ENCODE measurements at regions not wholly inside any gene's neighbourhood (a gene's known extent, or its start where the extent isn't known, plus 50 kb on each side); places are given as distances from the start of the nearest gene placed in this dataset.

DNA sequence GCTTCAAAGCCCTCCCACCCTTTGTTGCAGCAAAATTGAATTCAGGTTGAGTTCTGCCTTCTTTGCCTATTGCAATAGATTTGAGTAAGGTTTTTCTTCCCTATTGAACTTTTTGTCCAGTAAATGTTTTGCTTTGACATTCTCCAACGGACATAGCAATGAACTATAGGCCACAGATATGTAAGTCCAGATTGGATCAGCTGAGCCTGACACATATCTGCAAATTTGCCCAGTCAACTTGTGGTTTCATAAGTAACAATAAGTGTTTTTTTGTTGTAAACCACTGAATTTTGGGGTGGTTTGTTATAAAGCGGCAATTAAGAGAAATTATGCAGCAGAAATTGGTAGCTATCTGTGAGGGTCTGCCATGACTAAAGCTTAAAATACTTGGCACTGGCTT lies 332.1 kb upstream of the SORCS1 start:
- Histone ChIP-seq H3K4me1 (ENCODE audit: control extremely low read depth in 1 of 4, control insufficient read depth in 4 of 4, insufficient read depth in 4 of 4, low read length in 3 of 4) (no peaks in the 10 kb centered on the region), H3K36me3 (ENCODE audit: control insufficient read depth in 4 of 4, insufficient read depth in 4 of 4, low read length in 3 of 4) (no peaks in the 10 kb centered on the region), H3K27ac (ENCODE audit: insufficient read depth in 1 of 2, low read depth in 1 of 2, low read length in 2 of 2, poor library complexity in 1 of 2, severe bottlenecking in 2 of 2) (no peak overlapping the region), H3K9me3 (ENCODE audit: control extremely low read depth in 1 of 5, control insufficient read depth in 4 of 5, insufficient read depth in 2 of 5, low read depth in 1 of 5, low read length in 4 of 5) (no peaks in the 10 kb centered on the region), H3K27me3 (replicated peaks in 2 of 5; ENCODE audit: control insufficient read depth in 4 of 5, insufficient read depth in 5 of 5, low read length in 4 of 5) (no peaks in the 10 kb centered on the region), H3K4me3 (ENCODE audit: control insufficient read depth in 1 of 7, extremely low read depth in 1 of 7, insufficient read depth in 4 of 7, low read depth in 2 of 7, low read length in 6 of 7) (no peak overlapping the region)
- WGBS (ENCODE audit: insufficient coverage) = 71% methylated on average over 2 of the region's 2 CpGs
- ChIA-PET POLR2A (no interaction called here), CTCF (no interaction called here)
- no peak for DNase-seq

DNA sequence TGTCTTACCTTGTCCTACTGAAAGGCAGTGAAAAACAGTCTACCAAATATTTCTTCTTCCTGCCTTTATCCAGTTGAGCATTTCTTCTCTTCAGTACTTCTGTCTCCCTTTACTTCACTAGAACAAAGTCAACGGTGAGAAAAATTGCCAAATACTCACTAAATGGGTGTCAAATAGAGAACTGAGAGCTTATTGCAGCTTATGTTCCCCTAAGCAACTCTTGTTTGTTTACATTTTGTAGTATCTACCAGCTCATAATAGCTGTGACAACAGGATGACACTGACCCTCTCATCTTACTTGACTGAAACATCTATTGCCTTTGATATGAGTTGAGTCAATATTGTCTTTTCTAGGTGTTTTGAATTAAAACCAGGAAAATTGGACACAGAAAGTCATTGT lies 327.9 kb upstream of the SORCS1 start:
- no peak for DNase-seq
- H3K9me3 ChIP-seq (ENCODE audit: control extremely low read depth in 1 of 5, control insufficient read depth in 4 of 5, insufficient read depth in 2 of 5, low read depth in 1 of 5, low read length in 4 of 5) = peaks cover 0 to 2% (median 0%) of the 10 kb centered on the region in 5 experiments
- H3K36me3 ChIP-seq (ENCODE audit: control insufficient read depth in 4 of 4, insufficient read depth in 4 of 4, low read length in 3 of 4) = no peaks in the 10 kb centered on the region
- POLR2A ChIA-PET = no interaction called here
- H3K4me1 ChIP-seq (ENCODE audit: control extremely low read depth in 1 of 4, control insufficient read depth in 4 of 4, insufficient read depth in 4 of 4, low read length in 3 of 4) = no peaks in the 10 kb centered on the region
- no peak overlapping the region for H3K27ac ChIP-seq (ENCODE audit: insufficient read depth in 1 of 2, low read depth in 1 of 2, low read length in 2 of 2, poor library complexity in 1 of 2, severe bottlenecking in 2 of 2)
- WGBS (ENCODE audit: insufficient coverage) = no CpG with 5 or more reads among the region's 1 CpG
- no peaks in the 10 kb centered on the region for H3K27me3 ChIP-seq (replicated peaks in 2 of 5; ENCODE audit: control insufficient read depth in 4 of 5, insufficient read depth in 5 of 5, low read length in 4 of 5)
- H3K4me3 ChIP-seq (ENCODE audit: control insufficient read depth in 1 of 7, extremely low read depth in 1 of 7, insufficient read depth in 4 of 7, low read depth in 2 of 7, low read length in 6 of 7) = no peak overlapping the region
- CTCF ChIA-PET = no interaction called here

DNA sequence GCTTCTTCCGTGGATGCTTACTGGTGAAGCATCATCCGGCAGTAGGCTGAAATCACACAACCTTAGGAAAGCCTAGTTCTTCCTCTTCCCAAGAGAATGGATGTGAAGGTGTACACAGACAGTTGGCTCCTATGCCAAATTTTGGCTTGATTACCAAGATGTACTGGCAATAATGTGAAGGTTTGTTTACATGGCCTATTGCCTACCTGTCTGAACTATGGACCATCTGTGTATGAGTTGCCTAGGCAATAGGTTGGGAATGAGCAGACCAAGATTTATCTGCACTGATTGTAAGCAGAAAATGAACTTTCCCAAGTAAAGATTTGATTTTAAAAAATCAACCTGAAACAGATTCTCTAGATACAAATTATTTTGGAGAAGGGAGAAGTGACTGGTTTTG lies 325.9 kb upstream of the SORCS1 start:
- ChIA-PET POLR2A (no interaction called here), CTCF (no interaction called here)

DNA sequence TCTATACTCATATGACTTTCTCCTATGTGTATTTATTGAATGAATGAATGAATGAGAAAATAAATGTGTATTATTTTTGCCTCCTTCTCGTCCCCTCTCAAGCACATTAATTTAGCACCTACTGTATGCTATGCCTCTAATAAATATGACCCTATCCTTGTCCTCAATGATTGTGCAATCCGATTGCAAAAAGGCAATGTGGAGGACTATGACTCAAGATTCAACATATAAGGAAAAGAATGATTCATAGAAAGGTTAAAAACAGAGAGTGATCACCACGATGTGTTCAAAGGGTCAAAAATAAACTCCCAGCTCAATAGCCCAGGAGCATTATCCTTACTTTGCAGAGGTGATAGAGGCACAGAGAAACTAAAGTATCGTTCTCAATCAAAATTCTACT lies 322.8 kb upstream of the SORCS1 start:
- CTCF ChIA-PET = no interaction called here
- Histone ChIP-seq H3K27ac (ENCODE audit: insufficient read depth in 1 of 2, low read depth in 1 of 2, low read length in 2 of 2, poor library complexity in 1 of 2, severe bottlenecking in 2 of 2) (no peak overlapping the region), H3K4me1 (ENCODE audit: control extremely low read depth in 1 of 4, control insufficient read depth in 4 of 4, insufficient read depth in 4 of 4, low read length in 3 of 4) (no peaks in the 10 kb centered on the region), H3K9me3 (ENCODE audit: control extremely low read depth in 1 of 5, control insufficient read depth in 4 of 5, insufficient read depth in 2 of 5, low read depth in 1 of 5, low read length in 4 of 5) (peaks cover 0 to 4% (median 0%) of the 10 kb centered on the region in 5 experiments), H3K36me3 (ENCODE audit: control insufficient read depth in 4 of 4, insufficient read depth in 4 of 4, low read length in 3 of 4) (no peaks in the 10 kb centered on the region), H3K27me3 (replicated peaks in 2 of 5; ENCODE audit: control insufficient read depth in 4 of 5, insufficient read depth in 5 of 5, low read length in 4 of 5) (no peaks in the 10 kb centered on the region), H3K4me3 (ENCODE audit: control insufficient read depth in 1 of 7, extremely low read depth in 1 of 7, insufficient read depth in 4 of 7, low read depth in 2 of 7, low read length in 6 of 7) (no peak overlapping the region)
- DNase-seq = no peak
- POLR2A ChIA-PET = no interaction called here
- WGBS (ENCODE audit: insufficient coverage) = 100% methylated on average over 1 of the region's 4 CpGs

More for the DNA sequence above, 325.9 kb upstream of the SORCS1 start:
- 100% methylated on average over 1 of the region's 2 CpGs for WGBS (ENCODE audit: insufficient coverage)
- Histone ChIP-seq H3K4me1 (ENCODE audit: control extremely low read depth in 1 of 4, control insufficient read depth in 4 of 4, insufficient read depth in 4 of 4, low read length in 3 of 4) (no peaks in the 10 kb centered on the region), H3K27me3 (replicated peaks in 2 of 5; ENCODE audit: control insufficient read depth in 4 of 5, insufficient read depth in 5 of 5, low read length in 4 of 5) (no peaks in the 10 kb centered on the region), H3K9me3 (ENCODE audit: control extremely low read depth in 1 of 5, control insufficient read depth in 4 of 5, insufficient read depth in 2 of 5, low read depth in 1 of 5, low read length in 4 of 5) (peaks cover 0 to 2% (median 0%) of the 10 kb centered on the region in 5 experiments), H3K4me3 (ENCODE audit: control insufficient read depth in 1 of 7, extremely low read depth in 1 of 7, insufficient read depth in 4 of 7, low read depth in 2 of 7, low read length in 6 of 7) (no peak overlapping the region), H3K27ac (ENCODE audit: insufficient read depth in 1 of 2, low read depth in 1 of 2, low read length in 2 of 2, poor library complexity in 1 of 2, severe bottlenecking in 2 of 2) (no peak overlapping the region), H3K36me3 (ENCODE audit: control insufficient read depth in 4 of 4, insufficient read depth in 4 of 4, low read length in 3 of 4) (no peaks in the 10 kb centered on the region)
- DNase-seq = no peak

DNA sequence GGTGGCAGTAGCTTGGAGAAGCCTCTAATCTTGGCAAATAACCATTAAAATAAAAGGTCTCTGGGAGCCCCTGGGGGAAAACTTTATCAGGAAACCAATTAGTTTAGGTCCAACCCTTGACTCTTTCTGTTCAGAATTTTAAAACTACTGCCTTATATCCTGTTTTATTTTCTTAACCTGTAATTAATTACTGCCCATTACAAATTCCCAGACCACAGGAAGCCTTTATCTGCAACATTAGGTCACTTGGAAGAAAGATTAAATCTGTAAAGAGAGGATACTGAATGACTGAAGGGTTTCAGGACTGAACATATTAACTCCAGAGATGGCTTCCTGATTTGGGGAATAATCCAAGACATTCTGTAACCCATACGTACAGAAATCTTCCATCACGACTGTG lies 320.5 kb upstream of the SORCS1 start:
- Histone ChIP-seq H3K27ac (ENCODE audit: insufficient read depth in 1 of 2, low read depth in 1 of 2, low read length in 2 of 2, poor library complexity in 1 of 2, severe bottlenecking in 2 of 2) (no peak overlapping the region), H3K9me3 (ENCODE audit: control extremely low read depth in 1 of 5, control insufficient read depth in 4 of 5, insufficient read depth in 2 of 5, low read depth in 1 of 5, low read length in 4 of 5) (peaks cover 0 to 2% (median 0%) of the 10 kb centered on the region in 5 experiments), H3K27me3 (replicated peaks in 2 of 5; ENCODE audit: control insufficient read depth in 4 of 5, insufficient read depth in 5 of 5, low read length in 4 of 5) (no peaks in the 10 kb centered on the region), H3K4me1 (ENCODE audit: control extremely low read depth in 1 of 4, control insufficient read depth in 4 of 4, insufficient read depth in 4 of 4, low read length in 3 of 4) (no peaks in the 10 kb centered on the region), H3K36me3 (ENCODE audit: control insufficient read depth in 4 of 4, insufficient read depth in 4 of 4, low read length in 3 of 4) (no peaks in the 10 kb centered on the region), H3K4me3 (ENCODE audit: control insufficient read depth in 1 of 7, extremely low read depth in 1 of 7, insufficient read depth in 4 of 7, low read depth in 2 of 7, low read length in 6 of 7) (no peak overlapping the region)
- WGBS (ENCODE audit: insufficient coverage) = no CpG with 5 or more reads among the region's 2 CpGs
- DNase-seq = no peak
- ChIA-PET CTCF (no interaction called here), POLR2A (no interaction called here)

DNA sequence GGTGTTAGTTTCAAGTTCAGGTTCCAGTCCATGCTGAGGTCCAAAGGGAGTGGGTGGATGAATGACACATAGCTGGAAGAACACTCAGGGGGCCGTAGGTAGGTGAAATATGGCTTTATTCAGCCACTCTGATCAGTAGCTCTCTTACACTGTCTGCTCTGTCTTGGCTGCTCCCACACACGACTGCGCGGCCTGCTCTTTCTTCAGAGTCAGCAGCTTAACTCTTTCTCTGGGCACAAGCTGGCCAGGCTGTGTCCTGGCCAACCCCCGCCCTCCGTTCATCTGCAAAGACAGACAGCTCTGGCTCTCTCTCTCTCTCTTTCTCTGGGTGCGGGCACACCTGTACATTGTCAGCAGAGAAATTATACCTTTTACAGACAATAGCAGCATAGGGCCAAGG lies 317.4 kb upstream of the SORCS1 start:
- Histone ChIP-seq H3K4me1 (ENCODE audit: control extremely low read depth in 1 of 4, control insufficient read depth in 4 of 4, insufficient read depth in 4 of 4, low read length in 3 of 4) (no peaks in the 10 kb centered on the region), H3K4me3 (ENCODE audit: control insufficient read depth in 1 of 7, extremely low read depth in 1 of 7, insufficient read depth in 4 of 7, low read depth in 2 of 7, low read length in 6 of 7) (no peak overlapping the region), H3K27ac (ENCODE audit: insufficient read depth in 1 of 2, low read depth in 1 of 2, low read length in 2 of 2, poor library complexity in 1 of 2, severe bottlenecking in 2 of 2) (no peak overlapping the region), H3K36me3 (ENCODE audit: control insufficient read depth in 4 of 4, insufficient read depth in 4 of 4, low read length in 3 of 4) (no peaks in the 10 kb centered on the region), H3K9me3 (ENCODE audit: control extremely low read depth in 1 of 5, control insufficient read depth in 4 of 5, insufficient read depth in 2 of 5, low read depth in 1 of 5, low read length in 4 of 5) (peaks cover 0 to 2% (median 0%) of the 10 kb centered on the region in 5 experiments), H3K27me3 (replicated peaks in 2 of 5; ENCODE audit: control insufficient read depth in 4 of 5, insufficient read depth in 5 of 5, low read length in 4 of 5) (no peaks in the 10 kb centered on the region)
- DNase-seq = no peak
- WGBS (ENCODE audit: insufficient coverage) = 79% methylated on average over 4 of the region's 7 CpGs
- ChIA-PET CTCF (no interaction called here), POLR2A (no interaction called here)

DNA sequence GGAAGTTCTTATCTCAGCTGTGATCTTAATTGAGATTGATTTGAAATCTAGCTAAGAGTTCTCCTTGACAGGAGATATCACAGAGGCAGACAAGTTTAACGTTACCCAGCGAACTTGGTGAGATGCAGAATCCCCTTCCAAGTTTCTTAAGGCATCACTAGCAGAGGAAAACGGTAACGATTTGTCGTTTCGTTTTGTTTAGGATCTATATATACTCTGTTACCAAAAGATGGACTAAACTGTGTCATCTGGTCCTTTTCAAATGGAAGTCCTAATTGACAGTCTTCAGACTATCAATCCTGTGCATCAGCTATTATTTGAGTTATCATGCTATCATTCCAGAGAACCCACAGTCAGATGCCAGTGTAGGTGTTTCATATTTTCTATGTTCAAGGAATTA lies 316.7 kb upstream of the SORCS1 start:
- CTCF ChIA-PET = no interaction called here
- no peak overlapping the region for H3K4me3 ChIP-seq (ENCODE audit: control insufficient read depth in 1 of 7, extremely low read depth in 1 of 7, insufficient read depth in 4 of 7, low read depth in 2 of 7, low read length in 6 of 7)
- H3K27ac ChIP-seq (ENCODE audit: insufficient read depth in 1 of 2, low read depth in 1 of 2, low read length in 2 of 2, poor library complexity in 1 of 2, severe bottlenecking in 2 of 2) = no peak overlapping the region
- H3K9me3 ChIP-seq (ENCODE audit: control extremely low read depth in 1 of 5, control insufficient read depth in 4 of 5, insufficient read depth in 2 of 5, low read depth in 1 of 5, low read length in 4 of 5) = peaks cover 0 to 2% (median 0%) of the 10 kb centered on the region in 5 experiments
- WGBS (ENCODE audit: insufficient coverage) = 96% methylated on average over 4 of the region's 6 CpGs
- POLR2A ChIA-PET = no interaction called here
- no peaks in the 10 kb centered on the region for H3K27me3 ChIP-seq (replicated peaks in 2 of 5; ENCODE audit: control insufficient read depth in 4 of 5, insufficient read depth in 5 of 5, low read length in 4 of 5)
- H3K4me1 ChIP-seq (ENCODE audit: control extremely low read depth in 1 of 4, control insufficient read depth in 4 of 4, insufficient read depth in 4 of 4, low read length in 3 of 4) = no peaks in the 10 kb centered on the region
- DNase-seq = no peak
- no peaks in the 10 kb centered on the region for H3K36me3 ChIP-seq (ENCODE audit: control insufficient read depth in 4 of 4, insufficient read depth in 4 of 4, low read length in 3 of 4)

DNA sequence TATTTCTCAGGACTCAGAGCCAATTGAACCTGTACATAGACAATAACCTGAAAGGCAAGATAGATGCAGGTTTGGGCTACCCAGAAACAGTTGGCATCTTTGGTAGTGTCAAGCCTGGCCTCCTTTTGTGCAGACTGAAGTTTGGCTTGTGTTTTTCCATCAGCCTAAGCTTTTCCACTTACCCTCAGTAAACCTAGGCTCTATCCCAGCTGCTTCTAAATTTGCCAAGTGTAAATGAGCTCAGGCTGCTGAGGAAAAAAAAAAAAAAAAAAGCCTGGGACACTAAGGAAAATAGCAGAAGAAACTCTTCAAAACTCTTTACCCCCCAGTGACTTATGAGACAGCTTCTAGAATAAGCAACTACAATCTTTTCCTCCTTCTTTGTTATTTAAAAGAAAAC lies 316.3 kb upstream of the SORCS1 start:
- H3K9me3 ChIP-seq (ENCODE audit: control extremely low read depth in 1 of 5, control insufficient read depth in 4 of 5, insufficient read depth in 2 of 5, low read depth in 1 of 5, low read length in 4 of 5) = peaks cover 0 to 2% (median 0%) of the 10 kb centered on the region in 5 experiments
- DNase-seq = no peak
- no peaks in the 10 kb centered on the region for H3K36me3 ChIP-seq (ENCODE audit: control insufficient read depth in 4 of 4, insufficient read depth in 4 of 4, low read length in 3 of 4)
- ChIA-PET CTCF (no interaction called here), POLR2A (no interaction called here)
- no peak overlapping the region for H3K4me3 ChIP-seq (ENCODE audit: control insufficient read depth in 1 of 7, extremely low read depth in 1 of 7, insufficient read depth in 4 of 7, low read depth in 2 of 7, low read length in 6 of 7)
- H3K27me3 ChIP-seq (replicated peaks in 2 of 5; ENCODE audit: control insufficient read depth in 4 of 5, insufficient read depth in 5 of 5, low read length in 4 of 5) = no peaks in the 10 kb centered on the region
- H3K4me1 ChIP-seq (ENCODE audit: control extremely low read depth in 1 of 4, control insufficient read depth in 4 of 4, insufficient read depth in 4 of 4, low read length in 3 of 4) = no peaks in the 10 kb centered on the region
- no peak overlapping the region for H3K27ac ChIP-seq (ENCODE audit: insufficient read depth in 1 of 2, low read depth in 1 of 2, low read length in 2 of 2, poor library complexity in 1 of 2, severe bottlenecking in 2 of 2)

Measured in common myeloid progenitor, CD34-positive (primary cell).